ENCODE measurements at regions not wholly inside any gene's neighbourhood (a gene's known extent, or its start where the extent isn't known, plus 50 kb on each side); places are given as distances from the start of the nearest gene placed in this dataset.

- no peak for TF ChIP-seq POLR2A (IDR thresholded peaks at IDR 0.05)
- TF ChIP-seq EP300 (IDR thresholded peaks at IDR 0.05), result no peak
- no peak for TF ChIP-seq CTCF (IDR thresholded peaks at IDR 0.05)
- no peak for TF ChIP-seq POLR2AphosphoS5 (IDR thresholded peaks at IDR 0.05)
These were observed 647.9 kb upstream of the CAMK1G start for GRCh38 chr1:208935517-208936187.

GRCh38 chr1:208939537-208940085, 643.9 kb upstream of the CAMK1G start:
- no peak overlapping the region for H3K4me3 ChIP-seq
- H3K9me3 ChIP-seq, result no peaks in the 10 kb centered on the region
- WGBS, 2 donors, result 28 to 60% methylated on average over 1 of the region's 1 CpG
- no peaks in the 10 kb centered on the region for H3K27me3 ChIP-seq
- no peak overlapping the region for H3K27ac ChIP-seq
- TF ChIP-seq CTCF (IDR thresholded peaks at IDR 0.05) (no peak), POLR2A (IDR thresholded peaks at IDR 0.05) (no peak), POLR2AphosphoS5 (IDR thresholded peaks at IDR 0.05) (no peak), EP300 (IDR thresholded peaks at IDR 0.05) (no peak)
- H3K4me1 ChIP-seq, result no peaks in the 10 kb centered on the region
- no peaks in the 10 kb centered on the region for H3K36me3 ChIP-seq
- no peak for DNase-seq
- intact Hi-C loops (cut with DNase I), result no loop called here

More at GRCh38 chr1:208935517-208936187, 647.9 kb upstream of the CAMK1G start:
- 80 to 82% methylated on average over 3 of the region's 3 CpGs for WGBS, 2 donors
- no peak for DNase-seq
- H3K9me3 ChIP-seq, result no peaks in the 10 kb centered on the region
- H3K27ac ChIP-seq, result no peak overlapping the region
- H3K4me3 ChIP-seq, result no peak overlapping the region
- H3K36me3 ChIP-seq, result no peaks in the 10 kb centered on the region
- no peaks in the 10 kb centered on the region for H3K4me1 ChIP-seq
- H3K27me3 ChIP-seq, result no peaks in the 10 kb centered on the region
- intact Hi-C loops (cut with DNase I), result no loop called here

DNA sequence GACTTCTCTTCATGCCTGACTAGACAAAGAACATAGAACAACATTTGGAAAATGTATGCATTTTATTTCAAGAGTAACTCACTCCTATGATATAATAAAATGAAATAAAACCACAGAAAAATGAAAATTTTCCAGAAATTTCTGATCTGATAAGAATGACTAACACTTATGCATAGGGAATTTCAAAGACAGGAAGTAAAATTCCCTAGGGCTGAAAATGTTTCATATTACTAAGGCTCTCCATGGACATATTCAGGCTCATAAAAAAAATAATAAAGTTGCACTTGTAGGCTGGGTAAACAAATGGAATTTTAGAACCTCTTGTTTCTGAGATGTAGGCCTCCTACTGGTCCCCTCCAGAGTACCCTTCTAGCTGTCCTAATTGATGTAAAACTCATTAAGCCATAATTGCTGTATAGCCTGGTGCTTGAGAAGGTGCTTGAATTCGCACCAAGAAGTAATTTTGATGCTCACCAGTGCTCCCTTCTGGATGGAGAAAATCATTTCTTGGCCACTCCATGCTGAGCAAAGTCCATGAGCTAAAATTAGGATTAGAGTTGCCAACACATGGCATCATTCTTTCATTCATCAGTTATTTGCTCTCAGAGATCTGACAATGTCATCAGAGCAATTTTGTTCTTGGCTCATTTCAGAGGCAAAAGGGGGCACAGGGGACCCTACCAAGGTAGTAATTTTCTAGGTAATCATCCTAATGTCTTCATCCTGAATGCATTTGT, 641.0 kb upstream of the CAMK1G start:
- intact Hi-C loops (cut with DNase I), result no loop called here

GRCh38 chr1:208943291-208943690, 640.2 kb upstream of the CAMK1G start:
- no peak for DNase-seq
- Histone ChIP-seq H3K36me3 (no peaks in the 10 kb centered on the region), H3K27me3 (no peaks in the 10 kb centered on the region), H3K4me3 (no peak overlapping the region), H3K27ac (no peak overlapping the region), H3K4me1 (no peaks in the 10 kb centered on the region), H3K9me3 (no peaks in the 10 kb centered on the region)
- WGBS, 2 donors, result 92 to 95% methylated on average over 5 of the region's 5 CpGs
- intact Hi-C loops (cut with DNase I), result no loop called here
- TF ChIP-seq POLR2A (IDR thresholded peaks at IDR 0.05) (no peak), CTCF (IDR thresholded peaks at IDR 0.05) (no peak), POLR2AphosphoS5 (IDR thresholded peaks at IDR 0.05) (no peak), EP300 (IDR thresholded peaks at IDR 0.05) (no peak)

More for the DNA sequence above, 641.0 kb upstream of the CAMK1G start:
- 84 to 87% methylated on average over 1 of the region's 1 CpG for WGBS, 2 donors
- H3K4me1 ChIP-seq, result no peaks in the 10 kb centered on the region
- no peaks in the 10 kb centered on the region for H3K9me3 ChIP-seq
- no peaks in the 10 kb centered on the region for H3K27me3 ChIP-seq
- TF ChIP-seq POLR2AphosphoS5 (IDR thresholded peaks at IDR 0.05) (no peak), POLR2A (IDR thresholded peaks at IDR 0.05) (no peak), CTCF (IDR thresholded peaks at IDR 0.05) (no peak), EP300 (IDR thresholded peaks at IDR 0.05) (no peak)
- H3K27ac ChIP-seq, result no peak overlapping the region
- no peak overlapping the region for H3K4me3 ChIP-seq
- no peak for DNase-seq
- no peaks in the 10 kb centered on the region for H3K36me3 ChIP-seq

Measured in sigmoid colon (tissue), 6 donors.